ENCODE measurements at regions not wholly inside any gene's neighbourhood (a gene's known extent, or its start where the extent isn't known, plus 50 kb on each side); places are given as distances from the start of the nearest gene placed in this dataset.

GRCh38 chr1:199573047-199573446 lies 454.5 kb upstream of the NR5A2 start:
- intact Hi-C loops (cut with DNase I) = no loop called here
- DNase-seq (ENCODE audit: low spot score in 2 of 2) = no peak

DNA sequence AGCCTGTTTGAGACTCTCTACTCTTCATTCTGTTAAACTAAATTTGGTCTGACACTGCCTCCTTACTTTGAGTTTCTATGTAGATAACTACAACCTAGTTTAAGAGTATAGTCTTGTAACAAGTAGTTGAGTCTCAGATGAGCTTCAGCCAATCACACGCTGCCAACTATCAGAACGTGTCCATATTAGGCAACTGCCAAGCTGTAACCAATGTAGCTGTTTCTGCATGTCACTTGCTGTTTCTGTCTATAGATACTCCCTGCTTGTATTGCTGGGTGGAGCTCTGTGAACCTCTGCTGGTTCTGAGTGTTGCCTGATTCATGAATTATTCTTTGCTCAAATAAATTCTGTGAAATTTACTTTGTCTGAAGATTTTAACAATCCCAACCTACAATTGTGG lies 452.6 kb upstream of the NR5A2 start:
- intact Hi-C loops (cut with DNase I) = no loop called here

More at GRCh38 chr1:199573047-199573446, 454.5 kb upstream of the NR5A2 start:
- Histone ChIP-seq H3K9me3 (no peaks in the 10 kb centered on the region), H3K27ac (no peak overlapping the region), H3K36me3 (no peaks in the 10 kb centered on the region), H3K4me3 (no peak overlapping the region), H3K4me1 (no peaks in the 10 kb centered on the region), H3K27me3 (no peaks in the 10 kb centered on the region)
- TF ChIP-seq CTCF (IDR thresholded peaks at IDR 0.05) = no peak

GRCh38 chr1:199580300-199580699 lies 447.2 kb upstream of the NR5A2 start:
- DNase-seq (ENCODE audit: low spot score in 2 of 2) = no peak

More for the DNA sequence above, 452.6 kb upstream of the NR5A2 start:
- Histone ChIP-seq H3K27me3 (no peaks in the 10 kb centered on the region), H3K4me1 (no peaks in the 10 kb centered on the region), H3K36me3 (no peaks in the 10 kb centered on the region), H3K9me3 (no peaks in the 10 kb centered on the region), H3K4me3 (no peak overlapping the region), H3K27ac (no peak overlapping the region)
- no peak for TF ChIP-seq CTCF (IDR thresholded peaks at IDR 0.05)
- DNase-seq (ENCODE audit: low spot score in 2 of 2) = no peak

GRCh38 chr1:199585392-199585791 lies 442.1 kb upstream of the NR5A2 start:
- no peak for DNase-seq (ENCODE audit: low spot score in 2 of 2)
- no peak overlapping the region for H3K27ac ChIP-seq
- H3K4me1 ChIP-seq = no peaks in the 10 kb centered on the region
- intact Hi-C loops (cut with DNase I) = no loop called here
- H3K9me3 ChIP-seq = no peaks in the 10 kb centered on the region
- H3K4me3 ChIP-seq = no peak overlapping the region
- TF ChIP-seq CTCF (IDR thresholded peaks at IDR 0.05) = no peak
- H3K27me3 ChIP-seq = no peaks in the 10 kb centered on the region
- H3K36me3 ChIP-seq = no peaks in the 10 kb centered on the region

More at GRCh38 chr1:199580300-199580699, 447.2 kb upstream of the NR5A2 start:
- H3K27me3 ChIP-seq = no peaks in the 10 kb centered on the region
- no peak for TF ChIP-seq CTCF (IDR thresholded peaks at IDR 0.05)
- intact Hi-C loops (cut with DNase I) = no loop called here
- H3K36me3 ChIP-seq = no peaks in the 10 kb centered on the region
- no peaks in the 10 kb centered on the region for H3K9me3 ChIP-seq
- H3K4me3 ChIP-seq = no peak overlapping the region
- H3K4me1 ChIP-seq = no peaks in the 10 kb centered on the region
- no peak overlapping the region for H3K27ac ChIP-seq

DNA sequence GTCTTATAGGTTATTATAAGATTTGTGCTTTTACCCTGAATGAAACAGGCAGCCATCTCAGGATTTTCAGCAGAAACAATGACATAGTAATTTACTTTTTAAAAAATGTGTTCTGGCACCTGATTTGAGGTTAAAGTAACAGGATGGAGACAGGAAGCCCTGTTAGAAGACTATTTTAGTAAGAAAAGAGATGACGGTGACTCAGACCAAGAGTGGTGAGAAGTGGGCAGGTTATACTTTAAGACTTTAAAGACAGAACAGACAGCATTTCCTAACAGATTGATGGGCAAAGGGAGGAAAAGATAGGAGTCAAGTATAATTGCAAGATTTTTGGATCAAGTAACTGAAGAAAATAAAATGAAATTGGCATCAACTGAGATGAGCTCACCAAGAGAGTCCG lies 436.8 kb upstream of the NR5A2 start:
- intact Hi-C loops (cut with DNase I) = no loop called here
- Histone ChIP-seq H3K27me3 (no peaks in the 10 kb centered on the region), H3K36me3 (no peaks in the 10 kb centered on the region), H3K9me3 (no peaks in the 10 kb centered on the region), H3K27ac (no peak overlapping the region), H3K4me1 (no peaks in the 10 kb centered on the region), H3K4me3 (no peak overlapping the region)
- no peak for TF ChIP-seq CTCF (IDR thresholded peaks at IDR 0.05)
- DNase-seq (ENCODE audit: low spot score in 2 of 2) = no peak

GRCh38 chr1:199591468-199591867 lies 436.0 kb upstream of the NR5A2 start:
- intact Hi-C loops (cut with DNase I) = no loop called here
- H3K27me3 ChIP-seq = no peaks in the 10 kb centered on the region
- H3K27ac ChIP-seq = no peak overlapping the region
- H3K9me3 ChIP-seq = no peaks in the 10 kb centered on the region
- H3K36me3 ChIP-seq = no peaks in the 10 kb centered on the region
- no peak for DNase-seq (ENCODE audit: low spot score in 2 of 2)
- TF ChIP-seq CTCF (IDR thresholded peaks at IDR 0.05) = no peak
- no peak overlapping the region for H3K4me3 ChIP-seq
- no peaks in the 10 kb centered on the region for H3K4me1 ChIP-seq

Data from ascending aorta (tissue), 2 donors.